ENCODE measurements at regions not wholly inside any gene's neighbourhood (a gene's known extent, or its start where the extent isn't known, plus 50 kb on each side); places are given as distances from the start of the nearest gene placed in this dataset.
"Not testable (repeated sequence)": the region's sequence is repeated elsewhere in the genome, so short reads cannot be mapped to it uniquely, and the experiment has no call there.

DNA sequence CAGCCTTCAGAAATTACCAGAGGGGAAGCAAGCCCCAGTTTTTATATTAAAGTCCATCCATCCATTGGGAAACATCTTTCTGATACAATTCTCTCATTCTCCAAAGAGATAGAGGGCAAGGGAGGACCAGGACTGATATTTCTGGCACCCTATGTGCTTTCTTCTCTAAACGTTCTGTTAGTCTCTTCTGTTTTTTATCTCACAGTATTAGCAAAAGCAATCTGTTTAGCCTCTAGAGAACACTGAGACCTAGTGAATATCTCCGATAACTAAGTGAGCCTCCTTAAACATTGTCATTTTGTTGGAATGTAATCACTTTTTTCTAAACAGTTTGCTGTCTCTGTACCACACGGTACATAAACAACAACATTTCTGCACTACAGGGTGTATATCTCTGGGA is 464.6 kb downstream of the JRKL start:
- in situ Hi-C loops (cut with MboI; ENCODE audit: low sequenced_read_pairs in 4 of 4): no loop called here

DNA sequence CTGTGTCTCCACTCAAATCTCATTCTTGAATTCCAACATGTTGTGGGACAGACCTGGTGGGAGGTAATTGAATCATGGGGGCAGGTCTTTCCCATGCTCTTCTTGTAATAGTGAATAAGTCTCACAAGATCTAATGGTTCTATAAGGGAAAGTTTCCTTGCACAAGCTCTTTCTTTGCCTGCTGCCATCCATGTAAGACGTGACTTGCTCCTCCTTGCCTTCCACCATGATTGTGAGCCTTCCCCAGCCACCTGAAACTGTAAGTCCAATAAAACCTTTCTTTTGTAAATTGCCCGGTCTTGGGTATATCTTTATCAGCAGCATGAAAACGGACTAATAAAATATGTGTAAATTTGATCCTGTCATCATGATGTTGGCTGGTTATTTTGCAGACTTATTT is 471.9 kb downstream of the JRKL start:
- H3K9me3 ChIP-seq; intact Hi-C loops (cut with DNase I; ENCODE audit: low total_unique reads): not testable (repeated sequence)

More for the DNA sequence above, 464.6 kb downstream of the JRKL start:
- TF ChIP-seq, protein P1, sequence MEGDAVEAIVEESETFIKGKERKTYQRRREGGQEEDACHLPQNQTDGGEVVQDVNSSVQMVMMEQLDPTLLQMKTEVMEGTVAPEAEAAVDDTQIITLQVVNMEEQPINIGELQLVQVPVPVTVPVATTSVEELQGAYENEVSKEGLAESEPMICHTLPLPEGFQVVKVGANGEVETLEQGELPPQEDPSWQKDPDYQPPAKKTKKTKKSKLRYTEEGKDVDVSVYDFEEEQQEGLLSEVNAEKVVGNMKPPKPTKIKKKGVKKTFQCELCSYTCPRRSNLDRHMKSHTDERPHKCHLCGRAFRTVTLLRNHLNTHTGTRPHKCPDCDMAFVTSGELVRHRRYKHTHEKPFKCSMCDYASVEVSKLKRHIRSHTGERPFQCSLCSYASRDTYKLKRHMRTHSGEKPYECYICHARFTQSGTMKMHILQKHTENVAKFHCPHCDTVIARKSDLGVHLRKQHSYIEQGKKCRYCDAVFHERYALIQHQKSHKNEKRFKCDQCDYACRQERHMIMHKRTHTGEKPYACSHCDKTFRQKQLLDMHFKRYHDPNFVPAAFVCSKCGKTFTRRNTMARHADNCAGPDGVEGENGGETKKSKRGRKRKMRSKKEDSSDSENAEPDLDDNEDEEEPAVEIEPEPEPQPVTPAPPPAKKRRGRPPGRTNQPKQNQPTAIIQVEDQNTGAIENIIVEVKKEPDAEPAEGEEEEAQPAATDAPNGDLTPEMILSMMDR (IDR thresholded peaks at IDR 0.05 in 4 of 5, conservative IDR thresholded peaks at IDR 0.05 in 1 of 5): no peak
- no peak for TF ChIP-seq POLR2A (IDR thresholded peaks at IDR 0.05)
- no peaks in the 10 kb centered on the region for H3K36me3 ChIP-seq
- intact Hi-C loops (cut with DNase I; ENCODE audit: low total_unique reads): no loop called here
- H3K4me3 ChIP-seq: no peak overlapping the region
- ATAC-seq (no peak), DNase-seq (no peak)
- H3K27me3 ChIP-seq: no peaks in the 10 kb centered on the region
- H3K27ac ChIP-seq: no peak overlapping the region
- H3K9me3 ChIP-seq: no peaks in the 10 kb centered on the region
- H3K4me1 ChIP-seq: no peaks in the 10 kb centered on the region

DNA sequence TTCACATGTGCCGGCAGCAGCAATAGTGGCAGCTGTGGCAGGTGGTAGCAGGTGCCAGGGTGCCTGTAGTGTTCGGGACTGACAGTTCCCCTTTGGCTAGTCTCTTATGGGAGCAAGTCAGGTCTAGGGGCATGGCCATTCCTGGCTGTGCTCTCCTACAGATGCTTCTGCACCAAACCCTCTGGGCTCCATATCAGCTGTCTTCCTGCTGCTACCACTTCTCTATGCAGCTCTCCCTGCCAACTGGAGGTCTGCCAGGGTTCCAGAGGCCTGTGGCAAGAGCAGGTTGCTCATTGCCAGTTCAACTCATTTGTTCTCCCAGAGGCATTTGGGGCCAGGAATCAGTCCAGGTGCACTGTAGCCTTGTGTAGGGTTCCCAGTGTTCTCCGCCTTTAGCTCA is 473.7 kb downstream of the JRKL start:
- DNase-seq: peak; percentile 54 to 72
- TF ChIP-seq POLR2A (IDR thresholded peaks at IDR 0.05): no peak
- TF ChIP-seq, protein P1 (IDR thresholded peaks at IDR 0.05 in 4 of 5, conservative IDR thresholded peaks at IDR 0.05 in 1 of 5): no peak
- no peaks in the 10 kb centered on the region for H3K27me3 ChIP-seq
- ATAC-seq: peak; percentile 73 to 78
- no peaks in the 10 kb centered on the region for H3K4me1 ChIP-seq
- H3K9me3 ChIP-seq: no peaks in the 10 kb centered on the region
- H3K4me3 ChIP-seq: no peak overlapping the region
- no peak overlapping the region for H3K27ac ChIP-seq
- in situ Hi-C loops (cut with MboI; ENCODE audit: low sequenced_read_pairs in 4 of 4): no loop called here
- intact Hi-C loops (cut with DNase I; ENCODE audit: low total_unique reads): no loop called here
- H3K36me3 ChIP-seq: no peaks in the 10 kb centered on the region

More for the DNA sequence above, 471.9 kb downstream of the JRKL start:
- H3K4me1 ChIP-seq; H3K4me3 ChIP-seq; ATAC-seq; H3K27me3 ChIP-seq; DNase-seq; H3K27ac ChIP-seq; in situ Hi-C loops (cut with MboI; ENCODE audit: low sequenced_read_pairs in 4 of 4); H3K36me3 ChIP-seq: not testable (repeated sequence)

DNA sequence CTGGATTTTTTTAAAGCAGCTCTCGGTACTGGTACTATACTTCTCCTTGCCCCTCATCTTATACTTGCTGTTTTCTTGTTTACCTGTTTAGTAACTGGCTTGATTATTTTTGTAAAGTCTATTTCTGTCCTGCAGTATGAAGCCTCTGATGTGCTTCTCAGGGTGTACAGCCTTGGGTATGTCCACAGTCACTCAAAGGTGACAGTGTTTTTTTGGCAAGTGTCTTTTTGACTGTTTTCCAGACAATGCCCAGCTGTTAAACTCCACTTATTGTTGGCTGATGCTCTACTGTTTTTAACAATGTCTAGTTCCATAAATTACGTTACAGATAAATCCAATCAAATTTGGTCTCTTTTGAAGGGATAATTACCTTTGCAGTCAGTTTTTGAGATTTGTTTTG is 475.2 kb downstream of the JRKL start:
- intact Hi-C loops (cut with DNase I; ENCODE audit: low total_unique reads): no loop called here
- Histone ChIP-seq H3K4me1 (peaks cover 0 to 8% of the 10 kb centered on the region in 2 donors), H3K9me3 (no peaks in the 10 kb centered on the region), H3K27me3 (no peaks in the 10 kb centered on the region), H3K4me3 (no peak overlapping the region), H3K27ac (no peak overlapping the region), H3K36me3 (no peaks in the 10 kb centered on the region)
- no peak for ATAC-seq
- in situ Hi-C loops (cut with MboI; ENCODE audit: low sequenced_read_pairs in 4 of 4): no loop called here
- DNase-seq: no peak
- TF ChIP-seq, protein P1 (IDR thresholded peaks at IDR 0.05 in 4 of 5, conservative IDR thresholded peaks at IDR 0.05 in 1 of 5): no peak
- TF ChIP-seq POLR2A (IDR thresholded peaks at IDR 0.05): no peak

DNA sequence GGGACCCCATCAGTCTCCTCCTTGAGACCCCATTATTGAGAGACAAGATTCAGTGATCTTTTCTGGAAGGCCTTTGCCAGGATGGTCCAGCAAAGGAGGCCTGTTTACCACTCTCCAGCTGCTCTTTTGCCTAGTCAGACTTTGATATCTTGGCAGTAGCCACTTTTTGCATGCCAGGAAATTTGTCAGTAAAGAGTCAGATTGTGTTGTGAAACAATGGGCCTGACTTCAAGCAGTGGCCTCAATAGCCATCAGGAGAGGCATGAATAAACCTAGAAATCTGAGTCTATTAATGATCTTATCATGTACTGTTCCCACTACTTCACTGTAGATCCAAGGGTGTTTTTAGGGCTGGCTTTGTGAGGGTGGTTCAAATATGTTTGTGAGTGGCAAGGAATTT is 479.4 kb downstream of the JRKL start:
- DNase-seq (peak; percentile 6 to 21), ATAC-seq (peak; percentile 87 to 91)
- peaks cover 0 to 8% of the 10 kb centered on the region in 2 donors for H3K4me1 ChIP-seq
- H3K27ac ChIP-seq: peak overlapping the region in 1 of 4 donors; percentile 63
- TF ChIP-seq POLR2A (IDR thresholded peaks at IDR 0.05): no peak
- TF ChIP-seq, protein P1 (IDR thresholded peaks at IDR 0.05 in 4 of 5, conservative IDR thresholded peaks at IDR 0.05 in 1 of 5): no peak
- intact Hi-C loops (cut with DNase I; ENCODE audit: low total_unique reads): no loop called here
- H3K9me3 ChIP-seq: no peaks in the 10 kb centered on the region
- H3K36me3 ChIP-seq: no peaks in the 10 kb centered on the region
- in situ Hi-C loops (cut with MboI; ENCODE audit: low sequenced_read_pairs in 4 of 4): no loop called here
- H3K27me3 ChIP-seq: no peaks in the 10 kb centered on the region
- H3K4me3 ChIP-seq: no peak overlapping the region

Data from gastrocnemius medialis (tissue), 4 donors.